ENCODE measurements at regions not wholly inside any gene's neighbourhood (a gene's known extent, or its start where the extent isn't known, plus 50 kb on each side); places are given as distances from the start of the nearest gene placed in this dataset.
A peak's percentile ranks its signal among the peaks of the same experiment; 100 is the strongest.
"Not testable (repeated sequence)": the region's sequence is repeated elsewhere in the genome, so short reads cannot be mapped to it uniquely, and the experiment has no call there.

DNA sequence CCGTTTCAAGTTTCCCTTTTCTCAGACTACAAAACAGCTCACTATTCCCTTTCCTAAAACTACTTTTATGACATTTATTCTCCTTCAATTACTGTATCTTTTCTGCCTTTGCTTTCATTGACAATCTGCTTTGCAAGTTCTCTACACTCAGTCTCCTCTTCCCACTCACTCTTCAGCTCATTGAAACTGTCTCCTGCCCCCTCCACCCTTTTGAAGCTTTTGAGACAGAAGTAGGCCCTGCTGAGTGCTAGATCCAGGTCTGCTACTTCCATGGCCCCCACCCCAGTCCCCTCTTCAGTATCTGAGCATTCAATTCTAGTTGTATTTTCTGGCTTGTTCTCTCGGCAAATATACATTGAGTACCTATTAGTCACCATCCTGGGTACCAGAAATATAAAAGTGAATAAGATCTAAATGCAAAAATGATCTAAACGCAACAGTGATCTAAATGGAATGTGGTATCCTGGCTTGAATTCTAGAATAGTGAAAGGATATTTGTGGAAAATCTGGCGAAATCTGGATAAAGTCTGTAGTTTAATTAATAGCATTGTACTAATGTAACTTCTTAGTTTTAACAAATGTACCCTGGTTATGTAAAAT, 58.4 kb downstream of the OR2K2 start:
- TF ChIP-seq EZH2phosphoT487 (IDR thresholded peaks at IDR 0.05) (no peak), EZH2 (IDR thresholded peaks at IDR 0.05) (no peak)
- TF ChIP-seq, protein P1, sequence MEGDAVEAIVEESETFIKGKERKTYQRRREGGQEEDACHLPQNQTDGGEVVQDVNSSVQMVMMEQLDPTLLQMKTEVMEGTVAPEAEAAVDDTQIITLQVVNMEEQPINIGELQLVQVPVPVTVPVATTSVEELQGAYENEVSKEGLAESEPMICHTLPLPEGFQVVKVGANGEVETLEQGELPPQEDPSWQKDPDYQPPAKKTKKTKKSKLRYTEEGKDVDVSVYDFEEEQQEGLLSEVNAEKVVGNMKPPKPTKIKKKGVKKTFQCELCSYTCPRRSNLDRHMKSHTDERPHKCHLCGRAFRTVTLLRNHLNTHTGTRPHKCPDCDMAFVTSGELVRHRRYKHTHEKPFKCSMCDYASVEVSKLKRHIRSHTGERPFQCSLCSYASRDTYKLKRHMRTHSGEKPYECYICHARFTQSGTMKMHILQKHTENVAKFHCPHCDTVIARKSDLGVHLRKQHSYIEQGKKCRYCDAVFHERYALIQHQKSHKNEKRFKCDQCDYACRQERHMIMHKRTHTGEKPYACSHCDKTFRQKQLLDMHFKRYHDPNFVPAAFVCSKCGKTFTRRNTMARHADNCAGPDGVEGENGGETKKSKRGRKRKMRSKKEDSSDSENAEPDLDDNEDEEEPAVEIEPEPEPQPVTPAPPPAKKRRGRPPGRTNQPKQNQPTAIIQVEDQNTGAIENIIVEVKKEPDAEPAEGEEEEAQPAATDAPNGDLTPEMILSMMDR (IDR thresholded peaks at IDR 0.05) = no peak
- peaks cover 16% of the 10 kb centered on the region for H3K9me3 Mint-ChIP-seq

GRCh38 chr9:111271047-111271446, 59.0 kb downstream of the OR2K2 start:
- H3K27me3 Mint-ChIP-seq (ENCODE audit: insufficient read depth, low read depth) = no peaks in the 10 kb centered on the region
- Histone ChIP-seq H3F3A (ENCODE audit: low read depth) (peaks cover 19% of the 10 kb centered on the region), H4K20me1 (ENCODE audit: low read depth) (no peaks in the 10 kb centered on the region), H2AFZ (replicated peaks) (no peak overlapping the region), H3K79me2 (ENCODE audit: low read depth) (no peaks in the 10 kb centered on the region), H3K36me3 (no peaks in the 10 kb centered on the region), H3K4me1 (peaks cover 28% of the 10 kb centered on the region), H3K9ac (no peak overlapping the region), H3K4me3 (no peak overlapping the region), H3K9me3 (ENCODE audit: low read depth) (no peaks in the 10 kb centered on the region), H3K4me2 (no peak overlapping the region), H3K27me3 (no peaks in the 10 kb centered on the region), H3K27ac (peak overlapping the region; percentile 68)
- H3K27ac Mint-ChIP-seq = no peak overlapping the region
- H3K9me3 Mint-ChIP-seq = peaks cover 20% of the 10 kb centered on the region
- DNase-seq (ENCODE audit: low spot score) = no peak
- no peak for TF ChIP-seq EZH2phosphoT487 (IDR thresholded peaks at IDR 0.05)
- no peak for TF ChIP-seq EZH2 (IDR thresholded peaks at IDR 0.05)
- TF ChIP-seq, protein P1 (IDR thresholded peaks at IDR 0.05) = no peak
- H3K4me3 Mint-ChIP-seq = no peak overlapping the region
- no peaks in the 10 kb centered on the region for H3K36me3 Mint-ChIP-seq
- H3K4me1 Mint-ChIP-seq = peaks cover 27% of the 10 kb centered on the region

More for the DNA sequence above, 58.4 kb downstream of the OR2K2 start:
- no peaks in the 10 kb centered on the region for H3K27me3 ChIP-seq
- peaks cover 32% of the 10 kb centered on the region for H3K4me1 Mint-ChIP-seq
- H2AFZ ChIP-seq (replicated peaks) = peak overlapping the region; percentile 64
- no peaks in the 10 kb centered on the region for H3K9me3 ChIP-seq (ENCODE audit: low read depth)
- H3K79me2 ChIP-seq (ENCODE audit: low read depth) = no peaks in the 10 kb centered on the region
- peak overlapping the region; percentile 68 for H3K27ac ChIP-seq
- no peak overlapping the region for H3K4me2 ChIP-seq
- no peaks in the 10 kb centered on the region for H3K36me3 ChIP-seq
- no peak overlapping the region for H3K9ac ChIP-seq
- no peak overlapping the region for H3K27ac Mint-ChIP-seq
- no peaks in the 10 kb centered on the region for H3K27me3 Mint-ChIP-seq (ENCODE audit: insufficient read depth, low read depth)
- peaks cover 24% of the 10 kb centered on the region for H3F3A ChIP-seq (ENCODE audit: low read depth)
- no peaks in the 10 kb centered on the region for H3K36me3 Mint-ChIP-seq
- no peak overlapping the region for H3K4me3 Mint-ChIP-seq
- H3K4me3 ChIP-seq = no peak overlapping the region
- no peaks in the 10 kb centered on the region for H4K20me1 ChIP-seq (ENCODE audit: low read depth)
- DNase-seq (ENCODE audit: low spot score) = no peak
- H3K4me1 ChIP-seq = peaks cover 32% of the 10 kb centered on the region

DNA sequence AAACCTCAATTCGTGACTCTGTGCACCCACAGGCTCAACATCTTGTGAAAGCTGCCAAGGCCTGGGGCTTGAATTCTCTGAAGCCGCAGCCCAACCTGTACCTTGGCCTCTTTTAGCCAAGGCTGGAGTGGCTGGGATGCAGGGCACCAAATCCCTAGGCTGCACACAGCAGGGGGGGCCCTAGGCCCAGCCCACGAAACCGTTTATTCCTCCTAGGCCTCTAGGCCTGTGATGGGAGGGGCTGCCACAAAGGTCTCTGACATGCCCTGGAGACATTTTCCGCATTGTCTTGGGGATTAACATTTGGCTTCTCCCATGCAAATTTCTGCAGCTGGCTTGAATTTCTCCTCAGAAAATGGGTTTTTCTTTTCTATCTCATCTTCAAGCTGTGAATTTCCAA, 64.0 kb downstream of the OR2K2 start:
- H3K27ac Mint-ChIP-seq = not testable (repeated sequence)

GRCh38 chr9:111263116-111263515, 66.9 kb downstream of the OR2K2 start:
- Mint-ChIP-seq H3K4me1 (peaks cover 10% of the 10 kb centered on the region), H3K27ac (no peak overlapping the region), H3K4me3 (no peak overlapping the region), H3K9me3 (peaks cover 29% of the 10 kb centered on the region), H3K36me3 (no peaks in the 10 kb centered on the region), H3K27me3 (ENCODE audit: insufficient read depth, low read depth) (no peaks in the 10 kb centered on the region)
- no peaks in the 10 kb centered on the region for H3K9me3 ChIP-seq (ENCODE audit: low read depth)
- no peaks in the 10 kb centered on the region for H3K79me2 ChIP-seq (ENCODE audit: low read depth)
- H3K36me3 ChIP-seq = no peaks in the 10 kb centered on the region
- no peak overlapping the region for H3K27ac ChIP-seq
- H3K9ac ChIP-seq = no peak overlapping the region
- TF ChIP-seq, protein P1 (IDR thresholded peaks at IDR 0.05) = no peak
- TF ChIP-seq EZH2phosphoT487 (IDR thresholded peaks at IDR 0.05) = no peak
- TF ChIP-seq EZH2 (IDR thresholded peaks at IDR 0.05) = no peak
- no peak overlapping the region for H3K4me3 ChIP-seq
- no peaks in the 10 kb centered on the region for H3K27me3 ChIP-seq
- H3K4me1 ChIP-seq = peaks cover 11% of the 10 kb centered on the region
- peak overlapping the region; percentile 1 for H3K4me2 ChIP-seq
- peak overlapping the region; percentile 37 for H2AFZ ChIP-seq (replicated peaks)
- DNase-seq (ENCODE audit: low spot score) = no peak
- H4K20me1 ChIP-seq (ENCODE audit: low read depth) = no peaks in the 10 kb centered on the region
- H3F3A ChIP-seq (ENCODE audit: low read depth) = no peaks in the 10 kb centered on the region

More for the DNA sequence above, 64.0 kb downstream of the OR2K2 start:
- not testable (repeated sequence) for H4K20me1 ChIP-seq (ENCODE audit: low read depth); H3K4me1 ChIP-seq; H3F3A ChIP-seq (ENCODE audit: low read depth); H3K27me3 Mint-ChIP-seq (ENCODE audit: insufficient read depth, low read depth); H3K79me2 ChIP-seq (ENCODE audit: low read depth); H3K4me3 ChIP-seq; H3K36me3 ChIP-seq; H3K9me3 ChIP-seq (ENCODE audit: low read depth); DNase-seq (ENCODE audit: low spot score); H3K27ac ChIP-seq; H3K36me3 Mint-ChIP-seq; H3K4me3 Mint-ChIP-seq; H2AFZ ChIP-seq (replicated peaks); H3K4me2 ChIP-seq; H3K27me3 ChIP-seq; H3K4me1 Mint-ChIP-seq; H3K9ac ChIP-seq
- H3K9me3 Mint-ChIP-seq = peaks cover 27% of the 10 kb centered on the region

All from neural progenitor cell (in vitro differentiated cells).